HEK293T (cell line): ENCODE measurements at regions not wholly inside any gene's neighbourhood (a gene's known extent, or its start where the extent isn't known, plus 50 kb on each side); places are given as distances from the start of the nearest gene placed in this dataset.

Experiments used
- CTCF ChIA-PET: fragments of 350-600 bp; formaldehyde crosslinking; extraction: SDS; loops from one replicate; lab custom pipeline; 2021; ENCODE audit warnings: antibody characterized with exemption, inconsistent platforms; lab: Yijun Ruan, JAX
- POLR2A ChIA-PET: fragments of 350-600 bp; formaldehyde crosslinking; extraction: SDS; loops from one replicate; lab custom pipeline; 2020; ENCODE audit warnings: antibody characterized with exemption, inconsistent platforms; lab: Yijun Ruan, JAX
- DNase-seq: peaks from one replicate; pipeline ENCODE4 v3.0.0; 2012; ENCODE audit warnings: mixed read lengths; ENCODE audit errors: extremely low spot score
- ARNT ChIP-seq: fragments of 450-650 bp; IDR thresholded peaks from 2 replicates; pipeline ENCODE4 v1.6.1; 2017; ENCODE audit warnings: mild to moderate bottlenecking
- BHLHE40 ChIP-seq: fragments of 450-650 bp; IDR thresholded peaks from 2 replicates; pipeline ENCODE4 v1.6.1; 2016; ENCODE audit warnings: mild to moderate bottlenecking, moderate library complexity, borderline replicate concordance
- CTBP1 ChIP-seq: fragments of 450-650 bp; IDR thresholded peaks from 2 replicates; pipeline ENCODE4 v1.6.1; 2016; ENCODE audit warnings: borderline replicate concordance
- ELF4 ChIP-seq: fragments of 450-650 bp; IDR thresholded peaks from 2 replicates; pipeline ENCODE4 v1.6.1; 2017; ENCODE audit warnings: antibody characterized with exemption
- FOXA1 ChIP-seq: fragments of 450-650 bp; IDR thresholded peaks from 2 replicates; pipeline ENCODE4 v1.6.1; 2016; ENCODE audit warnings: mild to moderate bottlenecking
- FOXK2 ChIP-seq: fragments of 450-650 bp; IDR thresholded peaks from 2 replicates; pipeline ENCODE4 v1.6.1; 2016; ENCODE audit warnings: mild to moderate bottlenecking
- FOXM1 ChIP-seq: fragments of 450-650 bp; IDR thresholded peaks from 2 replicates; pipeline ENCODE4 v1.6.1; 2017; ENCODE audit warnings: mild to moderate bottlenecking, borderline replicate concordance
- HDGF ChIP-seq: fragments of 450-650 bp; IDR thresholded peaks from 2 replicates; pipeline ENCODE4 v1.6.1; 2017; ENCODE audit warnings: antibody characterized with exemption, borderline replicate concordance
- L3MBTL2 ChIP-seq: fragments of 450-650 bp; conservative IDR thresholded peaks from 2 replicates; pipeline ENCODE4 v1.6.1; 2016; ENCODE audit warnings: mild to moderate bottlenecking
- LEF1 ChIP-seq: fragments of 450-650 bp; IDR thresholded peaks from 2 replicates; pipeline ENCODE4 v1.6.1; 2017; ENCODE audit warnings: mild to moderate bottlenecking, borderline replicate concordance
- NFRKB ChIP-seq: fragments of 450-650 bp; IDR thresholded peaks from 2 replicates; pipeline ENCODE4 v1.6.1; 2016; ENCODE audit warnings: mild to moderate bottlenecking, moderate library complexity
- SP1 ChIP-seq: fragments of 450-650 bp; IDR thresholded peaks from 2 replicates; pipeline ENCODE4 v1.6.1; 2017
- SUZ12 ChIP-seq: fragments of 450-650 bp; IDR thresholded peaks from 2 replicates; pipeline ENCODE4 v1.6.1; 2016; ENCODE audit warnings: mild to moderate bottlenecking
- TARDBP ChIP-seq: fragments of 450-650 bp; IDR thresholded peaks from 2 replicates; pipeline ENCODE4 v1.6.1; 2016
- ZNF384 ChIP-seq: fragments of 450-650 bp; IDR thresholded peaks from 2 replicates; pipeline ENCODE4 v1.6.1; 2016
- TF ChIP-seq, protein P1 (sequence below): fragments of 450-650 bp; IDR thresholded peaks from 2 replicates; pipeline ENCODE4 v1.6.1; 2016

DNA sequence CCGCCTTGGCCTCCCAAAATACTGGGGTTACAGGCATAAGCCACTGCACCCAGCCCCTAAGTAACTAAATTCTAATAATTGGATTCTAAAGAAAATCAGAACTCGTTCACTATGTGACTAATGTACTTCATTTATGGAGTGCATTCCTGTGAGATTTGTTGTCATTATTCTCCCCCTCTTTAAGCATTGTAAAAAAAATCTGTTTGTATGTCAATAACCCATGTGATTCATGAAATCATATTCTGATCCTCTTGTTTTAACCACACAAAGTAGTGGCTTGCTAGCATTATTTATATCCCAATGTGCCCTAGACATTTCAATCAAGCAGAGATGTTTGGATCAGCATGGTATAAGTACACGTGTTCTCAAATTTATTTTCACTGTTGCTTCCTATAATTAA is 78.2 kb upstream of the OSBPL8 start:
- DNase-seq, result no peak
- ChIA-PET POLR2A (no interaction called here), CTCF (no interaction called here)
- TF ChIP-seq ZNF384, result no peak
- no peak for TF ChIP-seq HDGF

DNA sequence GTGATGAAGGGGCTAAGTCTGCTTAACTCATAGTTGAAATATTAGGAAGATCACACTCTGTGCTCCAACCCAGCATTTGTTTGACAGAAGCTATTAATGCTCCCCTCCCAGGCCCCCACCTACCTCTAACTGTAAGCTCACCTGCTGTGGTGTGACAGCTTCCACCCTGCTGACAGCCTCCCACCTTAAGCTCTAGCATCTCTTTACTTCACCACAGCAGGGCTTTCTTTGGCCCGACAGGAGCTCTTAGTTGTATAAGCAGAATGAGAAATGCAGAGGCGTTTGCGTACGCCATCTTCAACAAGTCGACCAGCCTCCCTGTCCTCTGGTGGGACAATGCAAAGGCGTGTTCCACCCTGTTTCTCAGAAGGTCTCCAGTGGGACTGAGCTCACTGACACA is 80.1 kb upstream of the OSBPL8 start:
- ChIA-PET CTCF (interaction anchor here (0.7 kb wide), 1 partner anchor 24 kb away, joined by 3 read pairs; no protein-coding TSS in a partner anchor), POLR2A (no interaction called here)
- TF ChIP-seq BHLHE40, result no peak
- TF ChIP-seq ELF4, result no peak
- no peak for TF ChIP-seq FOXK2
- TF ChIP-seq, protein P1, sequence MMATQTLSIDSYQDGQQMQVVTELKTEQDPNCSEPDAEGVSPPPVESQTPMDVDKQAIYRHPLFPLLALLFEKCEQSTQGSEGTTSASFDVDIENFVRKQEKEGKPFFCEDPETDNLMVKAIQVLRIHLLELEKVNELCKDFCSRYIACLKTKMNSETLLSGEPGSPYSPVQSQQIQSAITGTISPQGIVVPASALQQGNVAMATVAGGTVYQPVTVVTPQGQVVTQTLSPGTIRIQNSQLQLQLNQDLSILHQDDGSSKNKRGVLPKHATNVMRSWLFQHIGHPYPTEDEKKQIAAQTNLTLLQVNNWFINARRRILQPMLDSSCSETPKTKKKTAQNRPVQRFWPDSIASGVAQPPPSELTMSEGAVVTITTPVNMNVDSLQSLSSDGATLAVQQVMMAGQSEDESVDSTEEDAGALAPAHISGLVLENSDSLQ, result no peak
- no peak for TF ChIP-seq L3MBTL2
- DNase-seq, result no peak

DNA sequence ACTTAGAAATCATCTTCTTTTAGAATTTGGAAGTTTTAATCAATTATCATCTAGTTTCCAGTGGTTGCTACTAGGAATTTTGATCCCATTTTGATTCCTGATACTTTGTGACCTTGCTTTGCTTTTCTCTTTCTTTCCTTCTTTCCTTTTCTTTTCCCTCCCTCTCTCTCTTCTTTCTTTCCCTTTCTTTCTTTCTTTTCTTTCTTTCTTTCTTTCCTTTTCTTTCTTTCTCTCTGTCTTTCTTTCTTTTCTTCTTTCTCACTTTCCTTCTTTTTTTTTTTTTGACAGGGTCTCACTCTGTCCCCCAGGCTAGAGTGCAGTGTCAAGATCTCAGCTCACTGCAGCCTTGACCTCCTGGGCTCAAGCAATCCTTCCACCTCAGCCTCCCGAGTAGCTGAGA is 81.5 kb upstream of the OSBPL8 start:
- DNase-seq, result no peak
- ChIA-PET CTCF (no interaction called here), POLR2A (no interaction called here)
- no peak for TF ChIP-seq ELF4
- no peak for TF ChIP-seq CTBP1

DNA sequence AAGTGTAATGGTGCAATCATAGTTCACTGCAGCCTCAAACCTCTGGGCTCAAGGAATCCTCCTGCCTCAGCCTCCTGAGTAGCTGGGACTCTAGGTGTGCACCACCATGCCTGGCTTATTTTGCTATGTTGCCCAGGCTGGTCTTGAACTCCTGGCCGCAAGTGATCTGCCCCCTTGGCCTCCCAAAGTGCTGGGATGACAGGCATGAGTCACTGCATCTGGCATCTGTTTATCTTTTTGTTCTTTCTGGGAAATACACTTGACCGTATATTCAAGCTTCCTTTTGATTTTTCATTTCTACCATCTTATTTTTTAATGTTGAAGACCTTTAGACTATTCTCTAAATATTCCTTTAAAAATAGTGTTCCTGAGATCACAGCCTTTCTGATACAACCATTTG is 82.4 kb upstream of the OSBPL8 start:
- DNase-seq, result no peak
- CTCF ChIA-PET, result no interaction called here
- TF ChIP-seq, protein P1, result no peak
- TF ChIP-seq HDGF, result no peak
- TF ChIP-seq ARNT, result no peak
- TF ChIP-seq FOXM1, result no peak
- TF ChIP-seq NFRKB, result no peak
- no peak for TF ChIP-seq SUZ12
- no peak for TF ChIP-seq SP1
- no peak for TF ChIP-seq FOXA1
- TF ChIP-seq BHLHE40, result no peak
- no peak for TF ChIP-seq ELF4
- no peak for TF ChIP-seq LEF1
- TF ChIP-seq L3MBTL2, result no peak
- TF ChIP-seq FOXK2, result no peak
- no peak for TF ChIP-seq CTBP1
- no peak for TF ChIP-seq ZNF384
- no peak for TF ChIP-seq TARDBP
- POLR2A ChIA-PET, result no interaction called here

DNA sequence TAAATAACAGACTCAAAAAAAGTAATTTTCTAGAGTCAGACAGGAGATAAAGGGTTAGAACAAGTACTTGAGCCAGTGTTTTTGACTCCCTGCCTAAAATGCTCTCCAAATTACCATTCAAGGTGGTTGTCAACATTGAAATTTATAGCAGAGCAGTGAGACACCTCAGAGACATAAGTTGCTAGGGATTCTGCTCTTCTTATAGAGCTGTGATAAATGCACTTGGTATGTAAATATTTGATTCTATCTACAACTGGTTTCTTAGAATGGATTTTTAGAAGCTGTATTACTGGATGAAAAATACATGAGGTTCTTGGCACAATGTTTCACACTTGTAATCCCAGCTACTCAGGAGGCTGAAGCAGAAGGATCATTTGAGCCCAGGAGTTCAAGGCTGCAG is 83.9 kb upstream of the OSBPL8 start:
- no peak for DNase-seq
- TF ChIP-seq FOXK2 (no peak), L3MBTL2 (no peak), ZNF384 (no peak), FOXM1 (no peak), BHLHE40 (no peak), NFRKB (no peak), CTBP1 (no peak), HDGF (no peak)
- TF ChIP-seq, protein P1, result no peak
- ChIA-PET CTCF (no interaction called here), POLR2A (no interaction called here)

DNA sequence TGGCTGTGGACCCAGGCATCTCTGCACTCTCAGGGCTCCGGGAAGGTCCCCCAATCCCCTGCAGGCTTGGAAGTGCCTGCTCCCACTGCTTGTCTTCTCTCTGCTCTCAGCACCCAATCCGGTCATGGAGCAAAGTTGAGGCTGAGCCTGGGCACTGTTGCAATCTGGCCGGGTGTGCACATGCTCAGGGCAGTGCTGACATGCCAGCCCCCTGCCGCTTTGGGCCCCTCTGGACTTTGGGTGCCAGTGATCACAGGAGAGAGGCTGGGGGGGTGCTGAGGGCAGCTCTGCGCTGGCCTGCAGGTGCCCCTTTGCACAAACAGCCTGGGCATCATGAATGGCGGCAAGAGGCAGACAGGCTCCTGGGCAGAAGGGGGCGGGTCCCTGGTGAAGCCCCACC is 85.4 kb upstream of the OSBPL8 start:
- TF ChIP-seq BHLHE40 (no peak), TARDBP (no peak), ARNT (no peak), FOXA1 (no peak), ELF4 (no peak), FOXK2 (no peak), SP1 (no peak), HDGF (no peak), SUZ12 (no peak), ZNF384 (no peak), CTBP1 (no peak), L3MBTL2 (no peak), NFRKB (no peak), FOXM1 (no peak), LEF1 (no peak)
- TF ChIP-seq, protein P1, result no peak
- POLR2A ChIA-PET, result no interaction called here
- no peak for DNase-seq
- CTCF ChIA-PET, result no interaction called here

DNA sequence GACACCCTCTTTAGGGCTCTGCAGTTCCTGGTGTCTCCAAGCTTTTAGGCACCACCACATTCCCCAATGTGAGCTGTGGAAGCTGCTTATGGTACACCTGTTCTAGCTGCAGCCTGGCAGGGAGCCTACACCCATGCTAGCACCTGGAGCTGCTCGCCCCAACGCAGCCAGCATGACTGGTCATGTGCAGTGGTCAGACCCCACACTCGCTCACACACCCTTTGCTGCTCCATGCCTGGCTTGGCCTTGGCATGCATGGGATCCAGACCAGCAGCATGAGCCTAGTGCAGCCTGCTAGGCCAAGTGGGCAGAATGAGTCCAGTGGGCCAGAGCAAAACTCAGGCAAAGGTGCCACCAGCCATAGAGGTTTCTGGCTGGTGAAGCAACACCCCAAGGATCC is 86.4 kb upstream of the OSBPL8 start:
- TF ChIP-seq SP1 (no peak), TARDBP (no peak), CTBP1 (no peak), LEF1 (no peak), NFRKB (no peak), FOXA1 (no peak), ZNF384 (no peak)

More for the DNA sequence above, 86.4 kb upstream of the OSBPL8 start:
- DNase-seq, result no peak
- POLR2A ChIA-PET, result no interaction called here
- CTCF ChIA-PET, result interaction anchor here (0.5 kb wide), 1 partner anchor 80 kb away, joined by 6 read pairs; no protein-coding TSS in a partner anchor
